DMS 273 (cell line): ENCODE measurements at regions not wholly inside any gene's neighbourhood (a gene's known extent, or its start where the extent isn't known, plus 50 kb on each side); places are given as distances from the start of the nearest gene placed in this dataset.

ENCODE experiments used
- DNase-seq: peaks from one replicate; lab custom pipeline; 2025; ENCODE audit not compliant: unreplicated experiment; lab: John Stamatoyannopoulos, UW

GRCh38 chr2:163859951-163860350, 124.1 kb upstream of the FIGN start:
- DNase-seq, result no peak

DNA sequence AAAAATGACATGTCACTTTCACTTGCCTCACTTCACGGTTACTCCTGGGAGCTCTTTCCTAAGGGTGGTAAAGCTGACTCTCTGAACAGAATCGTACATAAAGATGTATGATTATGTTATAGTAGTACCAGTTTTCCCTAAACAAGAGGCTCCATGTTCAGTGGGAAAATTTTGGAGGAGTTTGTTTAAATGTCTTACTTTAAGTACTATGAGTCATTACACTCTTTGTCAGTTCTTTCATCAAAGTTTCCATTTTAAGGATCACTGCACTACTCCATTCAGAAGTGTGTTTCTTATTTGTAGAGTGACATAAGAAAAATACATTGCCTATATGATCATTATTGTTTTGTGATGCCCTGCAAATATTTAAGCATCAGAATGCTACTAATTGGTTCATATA, 121.1 kb upstream of the FIGN start:
- DNase-seq, result no peak

DNA sequence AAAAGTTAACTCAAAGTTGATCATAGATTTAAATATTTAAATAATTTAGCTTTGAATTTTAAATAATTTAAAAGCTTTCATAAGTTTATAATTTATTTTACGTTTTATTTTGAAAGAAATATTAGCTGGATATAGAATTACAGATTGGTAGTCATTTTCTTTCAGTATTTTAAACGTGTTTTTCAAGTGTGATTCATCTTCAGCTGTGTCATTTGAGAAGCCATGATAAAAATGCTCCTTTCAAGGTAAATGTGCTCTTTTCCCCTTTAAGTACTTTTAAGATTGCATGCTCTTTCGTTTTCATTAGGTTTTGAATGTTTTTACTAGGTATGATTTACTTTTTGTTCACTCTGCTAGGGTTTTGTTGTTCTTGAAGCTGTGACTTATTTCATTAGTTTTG, 116.8 kb upstream of the FIGN start:
- no peak for DNase-seq

DNA sequence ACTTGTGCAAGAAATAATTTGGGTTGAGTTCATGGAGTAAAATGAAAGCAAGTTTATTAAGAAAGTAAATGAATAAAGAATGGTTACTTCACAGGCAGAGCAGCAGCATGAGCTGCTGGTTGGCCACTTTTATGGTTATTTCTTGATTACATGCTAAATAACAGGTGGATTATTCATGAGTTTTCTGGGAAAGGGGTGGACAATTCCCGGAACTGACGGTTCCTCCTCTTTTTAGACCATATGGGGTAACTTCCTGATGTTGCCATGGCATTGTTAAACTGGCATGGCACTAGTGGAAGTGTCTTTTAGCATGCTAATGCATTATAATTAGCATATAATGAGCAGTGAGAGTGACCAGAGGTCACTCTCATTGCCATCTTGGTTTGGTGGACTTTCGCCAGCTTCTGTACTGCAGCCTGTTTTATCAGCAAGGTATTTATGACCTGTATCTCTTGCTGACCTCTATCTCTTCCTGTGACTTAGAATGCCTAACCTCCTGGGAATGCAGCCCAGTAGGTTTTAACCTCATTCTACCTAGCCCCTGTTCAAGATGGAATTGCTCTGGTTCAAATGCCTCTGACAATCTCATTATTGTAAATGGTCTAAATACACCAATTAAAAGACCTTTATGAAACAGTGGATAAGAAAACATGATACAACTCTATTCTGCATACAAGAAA, 114.1 kb upstream of the FIGN start:
- DNase-seq, result no peak

GRCh38 chr2:163838890-163839289, 103.1 kb upstream of the FIGN start:
- DNase-seq, result no peak

- DNase-seq, result no peak
Measured at GRCh38 chr2:163836167-163836566, 100.4 kb upstream of the FIGN start.

- DNase-seq, result no peak
Measured at GRCh38 chr2:163834841-163835240, 99.0 kb upstream of the FIGN start.

GRCh38 chr2:163834221-163834620, 98.4 kb upstream of the FIGN start:
- DNase-seq, result no peak

DNA sequence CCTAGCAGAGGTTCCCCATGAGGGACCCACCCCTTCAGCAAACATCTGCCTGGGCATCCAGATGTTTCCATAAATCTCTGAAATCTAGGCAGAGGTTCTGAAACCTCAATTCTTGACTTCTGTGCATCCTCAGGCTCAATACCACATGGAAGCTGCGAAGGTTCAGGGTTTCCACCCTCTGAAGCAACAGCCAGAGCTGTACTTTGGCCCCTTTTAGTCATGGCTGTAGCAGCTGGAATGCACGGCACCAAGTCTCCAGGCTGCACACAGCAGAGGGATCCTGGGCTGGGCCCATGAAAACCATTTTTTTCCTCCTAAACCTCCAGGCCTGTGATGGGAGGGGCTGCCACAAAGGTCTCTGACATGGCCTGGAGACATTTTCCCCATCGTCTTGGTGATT, 93.0 kb upstream of the FIGN start:
- no peak for DNase-seq

DNA sequence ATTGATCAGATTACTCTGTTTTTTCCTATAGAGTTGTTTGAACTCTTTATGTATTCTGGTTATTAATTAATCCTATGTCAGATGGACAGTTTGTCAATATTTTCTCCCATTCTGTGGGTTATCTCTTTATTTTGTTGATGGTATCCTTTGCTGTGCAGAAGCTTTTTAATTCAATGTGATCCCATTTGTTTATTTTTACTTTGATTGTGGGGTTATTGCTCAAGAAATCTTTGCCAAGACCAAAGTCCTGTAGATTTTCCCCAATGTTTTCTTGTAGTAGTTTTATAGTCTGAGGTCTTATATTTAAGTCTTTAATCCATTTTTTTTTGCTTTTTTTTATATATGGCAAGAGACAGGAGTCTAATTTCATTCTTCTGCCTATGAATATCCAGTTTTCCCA, 86.2 kb upstream of the FIGN start:
- no peak for DNase-seq

DNA sequence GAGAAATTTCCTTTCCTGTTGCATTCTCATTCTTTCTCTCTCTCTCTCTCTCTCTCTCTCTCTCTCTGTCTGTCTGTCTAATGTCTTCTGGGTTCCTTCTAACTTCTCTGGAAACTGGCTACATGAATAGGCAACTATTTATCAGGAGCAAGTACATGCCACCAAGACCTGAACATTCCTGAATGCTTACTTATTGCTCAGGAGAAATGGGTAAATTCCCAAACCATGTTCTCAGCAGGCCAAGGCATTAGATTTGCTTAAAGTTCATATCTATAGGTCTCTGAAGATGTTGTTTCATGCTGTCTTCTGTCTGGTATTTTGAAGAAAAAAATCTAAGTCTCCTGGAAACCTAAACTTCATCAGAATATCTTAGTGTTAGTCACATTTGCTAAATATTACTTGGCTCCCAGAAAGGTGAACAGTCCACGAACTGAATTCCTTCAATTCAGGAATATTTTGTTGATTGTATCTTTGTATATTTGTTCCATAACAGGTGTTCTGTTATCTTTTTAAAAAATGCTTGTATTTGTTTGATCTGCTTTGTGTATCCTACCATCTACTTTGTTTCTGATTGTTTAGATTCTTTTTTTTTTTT, 77.2 kb upstream of the FIGN start:
- DNase-seq, result no peak

GRCh38 chr2:163808406-163808805, 72.6 kb upstream of the FIGN start:
- no peak for DNase-seq

DNA sequence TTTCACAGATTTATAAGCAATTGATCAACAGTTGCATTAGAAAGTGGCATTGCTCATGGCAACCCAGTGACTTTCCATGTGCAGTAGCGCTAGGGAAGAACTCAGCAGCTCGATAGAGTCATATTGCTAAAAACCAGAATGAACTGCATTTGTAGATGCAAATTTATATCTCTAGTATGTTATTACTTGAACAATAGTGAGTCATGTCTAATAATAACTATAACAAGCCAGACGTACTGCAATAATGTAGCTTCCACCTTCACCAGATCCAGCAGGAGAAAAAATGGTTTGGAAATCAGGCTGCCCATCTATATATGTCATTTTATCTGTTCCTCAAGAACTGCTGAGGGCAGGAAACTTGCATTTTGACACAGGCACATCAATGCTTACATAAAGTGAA, 66.5 kb upstream of the FIGN start:
- DNase-seq, result no peak

DNA sequence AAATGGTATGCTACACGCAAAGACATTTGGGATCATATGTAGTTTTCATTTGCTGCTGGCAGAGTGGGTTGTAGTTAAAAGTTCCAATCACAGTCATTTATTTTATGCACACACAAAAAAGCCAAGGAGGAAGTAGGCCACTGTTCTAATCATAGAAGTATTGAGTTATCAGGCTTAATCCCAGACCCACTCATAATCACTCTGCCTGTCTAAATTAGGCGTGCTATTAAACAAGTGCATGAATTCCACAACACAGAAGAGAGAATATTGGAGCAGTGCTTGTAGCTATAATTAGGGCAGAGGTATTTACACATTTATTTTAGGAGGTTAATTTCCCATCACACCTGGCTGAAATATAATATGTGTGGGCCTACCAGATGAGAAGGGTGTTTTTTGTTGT, 65.7 kb upstream of the FIGN start:
- no peak for DNase-seq

DNA sequence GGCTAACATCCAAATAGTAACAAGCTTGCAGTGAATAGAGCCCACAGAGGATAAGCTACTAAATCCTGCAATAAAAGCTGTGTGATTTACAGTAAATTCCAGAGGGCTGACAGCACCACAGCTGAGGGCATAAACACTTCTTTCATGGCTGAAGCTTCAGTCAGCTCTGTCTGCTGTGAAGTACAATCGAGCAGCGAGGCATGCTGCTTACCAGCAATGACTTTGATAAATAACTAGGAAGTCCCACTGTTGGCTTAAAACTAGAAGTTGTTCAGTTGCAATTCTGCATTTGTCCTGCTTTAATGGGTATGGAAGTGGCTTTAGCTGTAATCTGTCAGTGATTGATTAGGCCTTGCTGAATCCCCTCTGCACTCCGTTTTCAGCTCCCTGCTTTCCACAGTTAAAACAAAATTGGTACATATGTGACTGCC, 65.2 kb upstream of the FIGN start:
- no peak for DNase-seq

- DNase-seq, result no peak
Measured at GRCh38 chr2:163799807-163800206, 64.0 kb upstream of the FIGN start.

DNA sequence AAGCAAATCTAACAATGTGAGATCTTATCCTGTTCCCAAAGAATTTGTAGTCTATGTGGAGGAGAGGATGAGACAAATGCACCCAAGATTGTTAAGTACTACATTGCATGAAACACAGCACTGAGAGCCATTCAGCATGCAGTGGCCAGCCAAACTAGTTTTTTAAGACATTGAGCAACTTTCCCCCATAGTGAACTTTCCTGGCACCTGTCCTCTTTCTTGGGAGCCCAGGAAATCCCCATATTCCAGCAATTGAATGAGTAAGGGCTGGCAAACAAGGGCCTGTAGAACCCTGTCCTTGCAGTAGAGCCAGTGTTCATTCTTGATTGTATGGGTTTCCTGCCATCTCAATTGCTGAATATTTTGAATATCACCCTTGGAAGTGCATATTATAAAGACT, 58.8 kb upstream of the FIGN start:
- DNase-seq, result no peak
